ENCODE measurements at regions not wholly inside any gene's neighbourhood (a gene's known extent, or its start where the extent isn't known, plus 50 kb on each side); places are given as distances from the start of the nearest gene placed in this dataset.

DNA sequence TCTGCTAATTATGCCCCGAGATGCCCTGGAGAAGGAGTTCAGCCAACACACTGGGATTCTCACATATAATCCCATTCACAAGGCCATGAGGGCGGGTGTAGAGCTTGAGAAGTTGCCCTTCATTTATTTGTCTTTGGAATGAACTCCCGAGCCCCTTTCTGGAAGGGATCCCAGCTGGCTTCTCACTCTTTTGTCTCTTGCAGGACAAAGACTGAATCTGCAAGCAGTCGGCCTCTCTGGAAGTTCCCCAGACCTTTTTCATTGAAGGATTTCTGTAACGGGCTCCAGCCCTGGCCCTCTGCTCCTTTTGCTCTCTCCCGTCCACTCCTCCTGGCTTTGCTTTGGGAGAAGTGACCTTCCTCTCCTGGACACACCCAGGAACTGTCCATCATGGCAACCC is 163.3 kb upstream of the SFSWAP start:
- Histone ChIP-seq H3K9ac (ENCODE audit: insufficient read depth in 1 of 2, low read depth in 2 of 2, low read length in 2 of 2) (no peak overlapping the region), H3K9me3 (replicated peaks; ENCODE audit: control insufficient read depth, insufficient read depth, low read depth, low read length) (no peaks in the 10 kb centered on the region), H3K36me3 (ENCODE audit: control insufficient read depth, insufficient read depth, low read length) (no peaks in the 10 kb centered on the region), H4K20me1 (replicated peaks; ENCODE audit: control insufficient read depth, insufficient read depth, low read length) (no peaks in the 10 kb centered on the region), H3K9me1 (ENCODE audit: control insufficient read depth, insufficient read depth, low read length) (no peaks in the 10 kb centered on the region), H3K27ac (ENCODE audit: extremely low read depth, low read depth, low read length) (no peak overlapping the region), H2AFZ (ENCODE audit: low read depth, low read length) (no peak overlapping the region), H3K4me2 (ENCODE audit: insufficient read depth, low read length) (no peak overlapping the region), H3K4me3 (no peak overlapping the region), H3K4me1 (replicated peaks in 1 of 2; ENCODE audit: control insufficient read depth in 2 of 2, insufficient read depth in 2 of 2, low read length in 2 of 2) (no peaks in the 10 kb centered on the region), H3K27me3 (ENCODE audit: control insufficient read depth in 2 of 2, insufficient read depth in 2 of 2, low read length in 2 of 2) (peaks cover 0 to 10% of the 10 kb centered on the region in 2 experiments; a peak in 4 of 5 replicates), H3K79me2 (ENCODE audit: control insufficient read depth, insufficient read depth, low read length) (no peaks in the 10 kb centered on the region)
- ChIA-PET POLR2A (interaction anchor here (0.7 kb wide), 2 partner anchors 143 to 266 kb away, joined by 3 to 4 read pairs; no protein-coding TSS in a partner anchor), CTCF (ENCODE audit: low intra/inter-chr PET ratio) (no interaction called here)
- in situ Hi-C loops (cut with MboI) = no loop called here
- FAIRE-seq (no peak), DNase-seq (ENCODE audit: extremely low read depth in 1 of 4, low spot score in 3 of 4) (no peak), ATAC-seq (no peak)
- intact Hi-C loops (cut with micrococcal nuclease) = no loop called here
- no TSS peak for BruUV-seq (replicated peaks)
- 2% methylated on average over 6 of the region's 6 CpGs for WGBS (ENCODE audit: insufficient coverage, low coverage, missing lambda C conversion rate)
- TF ChIP-seq CEBPG (CRISPR knock-in tag; IDR thresholded peaks at IDR 0.05) (no peak), CEBPG (tag; conservative IDR thresholded peaks at IDR 0.05 in 1 of 2, IDR thresholded peaks at IDR 0.05 in 1 of 2) (no peak), JUN (IDR thresholded peaks at IDR 0.05; ENCODE audit: borderline replicate concordance, low read depth, low read length) (no peak), JUN (CRISPR knock-in tag; IDR thresholded peaks at IDR 0.05; ENCODE audit: borderline replicate concordance) (no peak), TFAM (CRISPR knock-in tag; conservative IDR thresholded peaks at IDR 0.05) (no peak), SMARCA4 (IDR thresholded peaks at IDR 0.05) (no peak), MED1 (CRISPR knock-in tag; IDR thresholded peaks at IDR 0.05; ENCODE audit: borderline replicate concordance) (no peak), ZNF77 (CRISPR knock-in tag; IDR thresholded peaks at IDR 0.05) (no peak), ZNF79 (CRISPR knock-in tag; IDR thresholded peaks at IDR 0.05; ENCODE audit: low read depth) (no peak), RHOXF2B (CRISPR knock-in tag; conservative IDR thresholded peaks at IDR 0.05) (no peak), ZHX1 (conservative IDR thresholded peaks at IDR 0.05; ENCODE audit: low read length) (no peak), UBTF (IDR thresholded peaks at IDR 0.05; ENCODE audit: borderline replicate concordance in 1 of 2, low read depth in 2 of 2, low read length in 2 of 2) (no peak), SIN3B (IDR thresholded peaks at IDR 0.05; ENCODE audit: low read depth) (no peak), ZNF717 (CRISPR knock-in tag; IDR thresholded peaks at IDR 0.05) (no peak), ZC3H11A (IDR thresholded peaks at IDR 0.05; ENCODE audit: low read depth, low read length) (no peak), PYGO2 (tag; IDR thresholded peaks at IDR 0.05) (no peak)
- TF ChIP-seq, protein P1, sequence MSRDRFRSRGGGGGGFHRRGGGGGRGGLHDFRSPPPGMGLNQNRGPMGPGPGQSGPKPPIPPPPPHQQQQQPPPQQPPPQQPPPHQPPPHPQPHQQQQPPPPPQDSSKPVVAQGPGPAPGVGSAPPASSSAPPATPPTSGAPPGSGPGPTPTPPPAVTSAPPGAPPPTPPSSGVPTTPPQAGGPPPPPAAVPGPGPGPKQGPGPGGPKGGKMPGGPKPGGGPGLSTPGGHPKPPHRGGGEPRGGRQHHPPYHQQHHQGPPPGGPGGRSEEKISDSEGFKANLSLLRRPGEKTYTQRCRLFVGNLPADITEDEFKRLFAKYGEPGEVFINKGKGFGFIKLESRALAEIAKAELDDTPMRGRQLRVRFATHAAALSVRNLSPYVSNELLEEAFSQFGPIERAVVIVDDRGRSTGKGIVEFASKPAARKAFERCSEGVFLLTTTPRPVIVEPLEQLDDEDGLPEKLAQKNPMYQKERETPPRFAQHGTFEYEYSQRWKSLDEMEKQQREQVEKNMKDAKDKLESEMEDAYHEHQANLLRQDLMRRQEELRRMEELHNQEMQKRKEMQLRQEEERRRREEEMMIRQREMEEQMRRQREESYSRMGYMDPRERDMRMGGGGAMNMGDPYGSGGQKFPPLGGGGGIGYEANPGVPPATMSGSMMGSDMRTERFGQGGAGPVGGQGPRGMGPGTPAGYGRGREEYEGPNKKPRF (IDR thresholded peaks at IDR 0.05; ENCODE audit: low read depth, low read length) = no peak
